PC-3 (cell line): ENCODE measurements at regions not wholly inside any gene's neighbourhood (a gene's known extent, or its start where the extent isn't known, plus 50 kb on each side); places are given as distances from the start of the nearest gene placed in this dataset.
"Not testable (repeated sequence)": the region's sequence is repeated elsewhere in the genome, so short reads cannot be mapped to it uniquely, and the experiment has no call there.

Source experiments
- ATAC-seq: fragments of 200-7000 bp; cut with Tn5 transposase; 2 replicates; pipeline ENCODE4 v1.9.1; 2020; ENCODE audit warnings: mild to moderate bottlenecking, moderate library complexity
- BruUV-seq: library from RNA; stranded (reverse); fragments of 400-500 nt; replicated peaks from 2 replicates; lab custom pipeline; 2021; lab: Mats Ljungman, UMichigan
- CTCF ChIA-PET: fragments of 300-600 bp; sonication (Branson Sonifier 250); formaldehyde crosslinking; loops from one replicate; lab custom pipeline; 2022; ENCODE audit warnings: antibody characterized with exemption; lab: Charles Lee
- POLR2A ChIA-PET: fragments of 300-600 bp; sonication (Branson Sonifier 250); formaldehyde crosslinking; loops from one replicate; lab custom pipeline; 2022; ENCODE audit warnings: antibody characterized with exemption; ENCODE audit not compliant: unreplicated experiment; lab: Charles Lee
- DNase-seq: peaks from one replicate; pipeline ENCODE4 v3.0.0-alpha.2; 2015
- H2AFZ ChIP-seq: fragments of 300-600 bp; sonication (generic); 2 replicates; pipeline ENCODE4 v1.6.0; 2016; ENCODE audit warnings: antibody characterized with exemption, low read length
- H3F3A ChIP-seq: fragments of 300-600 bp; sonication (generic); one replicate; pipeline ENCODE4 v1.6.0; 2017; ENCODE audit warnings: antibody characterized with exemption, low read length, control low read depth, mild to moderate bottlenecking; ENCODE audit not compliant: unreplicated experiment
- H3K27ac ChIP-seq: fragments of 300-600 bp; sonication (generic); 2 replicates; pipeline ENCODE4 v1.5.1; 2016; ENCODE audit warnings: mild to moderate bottlenecking, low read length
- H3K27me3 ChIP-seq: fragments of 300-600 bp; sonication (generic); 2 replicates; pipeline ENCODE4 v1.6.1; 2016; ENCODE audit warnings: low read length, mixed read lengths
- H3K36me3 ChIP-seq: fragments of 300-600 bp; sonication (generic); 2 replicates; pipeline ENCODE4 v1.6.1; 2016; ENCODE audit warnings: low read depth, mixed run types, low read length, mixed read lengths
- H3K4me1 ChIP-seq: fragments of 300-600 bp; sonication (generic); 2 replicates; pipeline ENCODE4 v1.5.1; 2016; ENCODE audit warnings: low read length; ENCODE audit not compliant: insufficient read depth
- H3K4me2 ChIP-seq: fragments of 300-600 bp; sonication (generic); 2 replicates; pipeline ENCODE4 v1.6.0; 2016; ENCODE audit warnings: low read length
- H3K4me3 ChIP-seq: fragments of 300-600 bp; sonication (generic); 2 replicates; pipeline ENCODE4 v1.5.1; 2016; ENCODE audit warnings: mild to moderate bottlenecking, low read length, mixed read lengths
- H3K79me2 ChIP-seq: fragments of 300-600 bp; sonication (generic); 2 replicates; pipeline ENCODE4 v1.6.1; 2017; ENCODE audit warnings: low read length, mixed read lengths
- H3K9ac ChIP-seq: fragments of 300-600 bp; sonication (generic); 2 replicates; pipeline ENCODE4 v1.6.0; 2016; ENCODE audit warnings: mild to moderate bottlenecking, low read length
- H3K9me2 ChIP-seq: fragments of 300-600 bp; sonication (generic); replicated peaks from 2 replicates; pipeline ENCODE4 v1.6.1; 2016; ENCODE audit warnings: mixed run types, low read length, mixed read lengths
- H3K9me3 ChIP-seq: fragments of 300-600 bp; sonication (generic); 2 replicates; pipeline ENCODE4 v1.6.1; 2016; ENCODE audit warnings: low read length, mixed read lengths
- H4K20me1 ChIP-seq: fragments of 300-600 bp; sonication (generic); 2 replicates; pipeline ENCODE4 v1.6.1; 2016; ENCODE audit warnings: low read length, mixed read lengths
- CTCF ChIP-seq: fragments of 300-600 bp; sonication (generic); conservative IDR thresholded peaks from 2 replicates; pipeline ENCODE4 v1.5.1; 2017; ENCODE audit warnings: antibody characterized with exemption, low read depth, mild to moderate bottlenecking, low read length
- EZH2 ChIP-seq: fragments of 300-600 bp; sonication (generic); IDR thresholded peaks from one replicate; pipeline ENCODE4 v1.6.1; 2017; ENCODE audit warnings: antibody characterized with exemption, mild to moderate bottlenecking, low read length; ENCODE audit not compliant: unreplicated experiment
- EZH2phosphoT487 ChIP-seq: fragments of 300-600 bp; sonication (generic); IDR thresholded peaks from 2 replicates; pipeline ENCODE4 v1.6.1; 2018; ENCODE audit warnings: mild to moderate bottlenecking, antibody characterized with exemption, low read length, borderline replicate concordance
- intact Hi-C: fragments of 100-400 bp; cut with micrococcal nuclease; formaldehyde crosslinking; loops from 2 replicates; pipeline ENCODE4 v1.9.0; 2023

- H3F3A ChIP-seq, result no peaks in the 10 kb centered on the region
- H2AFZ ChIP-seq, result no peak overlapping the region
- no peaks in the 10 kb centered on the region for H3K27me3 ChIP-seq
- H3K4me2 ChIP-seq, result no peak overlapping the region
- POLR2A ChIA-PET, result no interaction called here
- H3K9ac ChIP-seq, result no peak overlapping the region
- CTCF ChIA-PET, result no interaction called here
- H4K20me1 ChIP-seq, result no peaks in the 10 kb centered on the region
- no peaks in the 10 kb centered on the region for H3K79me2 ChIP-seq
- no peaks in the 10 kb centered on the region for H3K36me3 ChIP-seq
- H3K4me3 ChIP-seq, result no peak overlapping the region
- H3K27ac ChIP-seq, result no peak overlapping the region
- no peaks in the 10 kb centered on the region for H3K9me3 ChIP-seq
- no peak for TF ChIP-seq EZH2phosphoT487
- TF ChIP-seq CTCF, result no peak
- TF ChIP-seq EZH2, result no peak
- no TSS peak for BruUV-seq
- H3K9me2 ChIP-seq, result no peaks in the 10 kb centered on the region
- intact Hi-C loops, result no loop called here
- ATAC-seq (no peak), DNase-seq (no peak)
- H3K4me1 ChIP-seq, result peaks cover 30% of the 10 kb centered on the region
Observed at GRCh38 chr3:196139281-196139680, 57.4 kb upstream of the TFRC start.

DNA sequence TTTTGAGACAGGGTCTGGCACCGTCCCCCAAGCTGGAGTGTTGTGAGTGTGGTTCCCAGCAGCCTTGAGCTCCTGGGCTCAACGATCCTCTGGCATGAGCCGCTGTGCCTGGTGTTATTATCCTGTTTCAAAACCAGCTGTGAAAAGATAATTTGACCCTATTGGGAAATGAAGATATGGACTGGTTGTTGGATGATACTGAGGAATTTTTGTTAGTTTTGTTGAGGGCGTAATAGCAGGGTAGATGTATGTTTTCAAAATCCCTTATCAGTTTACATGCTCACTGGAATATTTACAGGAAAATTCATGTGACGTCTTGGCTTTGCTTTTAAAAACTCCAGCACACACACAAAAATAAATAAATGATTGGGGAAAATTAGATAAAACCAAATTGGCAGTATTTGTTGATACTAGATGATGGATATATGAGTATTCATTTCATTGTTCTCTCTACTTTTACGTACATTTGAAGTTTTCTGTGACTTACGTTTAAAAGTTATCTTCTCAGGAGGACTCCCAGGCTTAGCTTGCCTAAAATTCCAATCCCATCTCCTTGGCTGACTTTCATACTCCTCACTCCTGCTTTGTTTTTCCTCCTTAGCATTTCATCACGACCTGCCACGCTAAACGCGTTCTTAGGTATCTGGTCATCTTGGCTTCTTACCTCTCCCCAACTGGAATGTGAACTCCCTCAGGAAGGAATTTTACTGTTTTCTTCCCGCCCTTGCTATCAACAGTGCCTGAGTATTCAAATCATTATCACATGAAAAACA, 56.8 kb upstream of the TFRC start:
- Histone ChIP-seq H3K9me2 (no peaks in the 10 kb centered on the region), H3K27me3 (no peaks in the 10 kb centered on the region), H3K9me3 (no peaks in the 10 kb centered on the region), H3K27ac (no peak overlapping the region), H3F3A (no peaks in the 10 kb centered on the region), H4K20me1 (no peaks in the 10 kb centered on the region), H3K36me3 (no peaks in the 10 kb centered on the region), H3K4me3 (no peak overlapping the region), H3K4me2 (no peak overlapping the region), H2AFZ (no peak overlapping the region), H3K9ac (no peak overlapping the region), H3K79me2 (no peaks in the 10 kb centered on the region), H3K4me1 (peaks cover 30% of the 10 kb centered on the region)
- DNase-seq (no peak), ATAC-seq (no peak)
- ChIA-PET CTCF (no interaction called here), POLR2A (interaction anchor here (0.6 kb wide), 1 partner anchor 122 kb away, joined by 6 read pairs; no protein-coding TSS in a partner anchor)
- TF ChIP-seq EZH2phosphoT487 (no peak), CTCF (no peak), EZH2 (no peak)
- no TSS peak for BruUV-seq
- intact Hi-C loops, result no loop called here

DNA sequence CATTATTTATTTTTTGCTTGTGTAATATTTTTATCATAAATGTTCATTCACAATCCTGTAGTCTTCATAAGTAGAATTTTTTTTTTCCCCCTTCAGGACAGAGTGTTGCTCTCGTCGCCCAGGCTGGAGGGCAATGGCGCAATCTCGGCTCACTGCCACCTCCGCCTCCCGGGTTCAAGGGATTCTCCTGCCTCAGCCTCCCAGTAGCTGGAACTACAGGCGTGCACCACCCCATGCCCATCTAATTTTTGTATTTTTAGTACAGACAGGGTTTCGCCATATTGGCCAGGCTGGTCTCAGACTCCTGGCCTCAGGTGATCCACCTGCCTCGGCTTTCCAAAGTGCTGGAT, 54.7 kb upstream of the TFRC start:
- H3K27ac ChIP-seq, H3F3A ChIP-seq, H3K9me3 ChIP-seq, H3K27me3 ChIP-seq, H2AFZ ChIP-seq, BruUV-seq, H3K9ac ChIP-seq, H3K79me2 ChIP-seq, intact Hi-C loops, H4K20me1 ChIP-seq, H3K9me2 ChIP-seq, H3K4me3 ChIP-seq, H3K36me3 ChIP-seq, ATAC-seq, POLR2A ChIA-PET, CTCF ChIA-PET, DNase-seq: not testable (repeated sequence)
- peak overlapping the region; percentile 34; the same call in 1 of the 2 replicates for H3K4me2 ChIP-seq
- H3K4me1 ChIP-seq, result peaks cover 14% of the 10 kb centered on the region
